Bronchial epithelial cell (primary cell): ENCODE measurements at regions not wholly inside any gene's neighbourhood (a gene's known extent, or its start where the extent isn't known, plus 50 kb on each side); places are given as distances from the start of the nearest gene placed in this dataset.

ENCODE experiments used
- DNase-seq: peaks from one replicate; pipeline ENCODE4 v3.0.0-alpha.2; 2010; ENCODE audit warnings: low read depth
- FAIRE-seq: peaks from 2 replicates; lab custom pipeline; 2011; peaks lifted over from hg19 to GRCh38; lab: Jason Lieb, UNC
- H3K27me3 ChIP-seq: 2 replicates; pipeline ENCODE4 v1.5.1; 2011; ENCODE audit warnings: low read length; ENCODE audit not compliant: control insufficient read depth, insufficient read depth
- H3K36me3 ChIP-seq: 2 replicates; pipeline ENCODE4 v1.5.1; 2011; ENCODE audit warnings: low read length; ENCODE audit not compliant: control insufficient read depth, insufficient read depth
- H3K4me3 ChIP-seq: 2 replicates; pipeline ENCODE4 v1.5.1; 2011; ENCODE audit warnings: mild to moderate bottlenecking, low read depth, low read length, control low read depth
- CTCF ChIP-seq: IDR thresholded peaks from 2 replicates; pipeline ENCODE4 v1.5.1; 2011; ENCODE audit warnings: mild to moderate bottlenecking, moderate library complexity, low read length, control low read depth, inconsistent platforms; ENCODE audit not compliant: insufficient read depth, severe bottlenecking

GRCh38 chr6:91350146-91350908 lies 763.5 kb upstream of the MAP3K7 start:
- no peak for TF ChIP-seq CTCF
- Histone ChIP-seq H3K36me3 (no peaks in the 10 kb centered on the region), H3K4me3 (no peak overlapping the region), H3K27me3 (no peaks in the 10 kb centered on the region)
- no peak for DNase-seq
- no peak for FAIRE-seq

GRCh38 chr6:91341473-91341872 lies 754.6 kb upstream of the MAP3K7 start:
- no peak for TF ChIP-seq CTCF
- H3K36me3 ChIP-seq = no peaks in the 10 kb centered on the region
- FAIRE-seq = no peak
- DNase-seq = no peak
- H3K4me3 ChIP-seq = no peak overlapping the region
- no peaks in the 10 kb centered on the region for H3K27me3 ChIP-seq

GRCh38 chr6:91340896-91341395 lies 754.1 kb upstream of the MAP3K7 start:
- no peak for DNase-seq
- no peak for FAIRE-seq
- TF ChIP-seq CTCF = no peak
- Histone ChIP-seq H3K36me3 (no peaks in the 10 kb centered on the region), H3K27me3 (no peaks in the 10 kb centered on the region), H3K4me3 (no peak overlapping the region)

- H3K27me3 ChIP-seq = no peaks in the 10 kb centered on the region
- no peak for TF ChIP-seq CTCF
- no peaks in the 10 kb centered on the region for H3K36me3 ChIP-seq
- FAIRE-seq = no peak
- no peak overlapping the region for H3K4me3 ChIP-seq
- DNase-seq = no peak
These were observed 751.1 kb upstream of the MAP3K7 start for GRCh38 chr6:91337967-91338366.

- no peak for DNase-seq
- Histone ChIP-seq H3K36me3 (no peaks in the 10 kb centered on the region), H3K27me3 (no peaks in the 10 kb centered on the region), H3K4me3 (no peak overlapping the region)
- TF ChIP-seq CTCF = no peak
- no peak for FAIRE-seq
These were observed 744.0 kb upstream of the MAP3K7 start for GRCh38 chr6:91330896-91331295.
